SKM-1 (cell line): ENCODE measurements at regions not wholly inside any gene's neighbourhood (a gene's known extent, or its start where the extent isn't known, plus 50 kb on each side); places are given as distances from the start of the nearest gene placed in this dataset.
"Not testable (repeated sequence)": the region's sequence is repeated elsewhere in the genome, so short reads cannot be mapped to it uniquely, and the experiment has no call there.

Experiments used
- DNase-seq: peaks from one replicate; lab custom pipeline; 2025; ENCODE audit not compliant: unreplicated experiment; lab: John Stamatoyannopoulos, UW

- no peak for DNase-seq
Observed at GRCh38 chr10:29189256-29189655, 99.6 kb upstream of the LYZL1 start.

GRCh38 chr10:29191674-29192073, 97.2 kb upstream of the LYZL1 start:
- no peak for DNase-seq

GRCh38 chr10:29199339-29199738, 89.5 kb upstream of the LYZL1 start:
- no peak for DNase-seq

- DNase-seq: no peak
Observed at GRCh38 chr10:29199941-29200679, 88.8 kb upstream of the LYZL1 start.

- no peak for DNase-seq
Observed at GRCh38 chr10:29202386-29202940, 86.4 kb upstream of the LYZL1 start.

GRCh38 chr10:29203432-29203831, 85.4 kb upstream of the LYZL1 start:
- DNase-seq: no peak

GRCh38 chr10:29204070-29204800, 84.6 kb upstream of the LYZL1 start:
- no peak for DNase-seq

- no peak for DNase-seq
Observed at GRCh38 chr10:29205787-29206186, 83.1 kb upstream of the LYZL1 start.

GRCh38 chr10:29208845-29209244, 80.0 kb upstream of the LYZL1 start:
- no peak for DNase-seq

- DNase-seq: no peak
Observed at GRCh38 chr10:29209830-29210229, 79.0 kb upstream of the LYZL1 start.

GRCh38 chr10:29210266-29210868, 78.5 kb upstream of the LYZL1 start:
- DNase-seq: no peak

GRCh38 chr10:29212597-29212996, 76.3 kb upstream of the LYZL1 start:
- no peak for DNase-seq

- DNase-seq: no peak
Observed at GRCh38 chr10:29214551-29214950, 74.3 kb upstream of the LYZL1 start.

- no peak for DNase-seq
Observed at GRCh38 chr10:29217292-29217738, 71.6 kb upstream of the LYZL1 start.

GRCh38 chr10:29223326-29223725, 65.5 kb upstream of the LYZL1 start:
- no peak for DNase-seq

- no peak for DNase-seq
Observed at GRCh38 chr10:29224631-29225030, 64.2 kb upstream of the LYZL1 start.

GRCh38 chr10:29227201-29227600, 61.7 kb upstream of the LYZL1 start:
- no peak for DNase-seq

GRCh38 chr10:29228562-29228961, 60.3 kb upstream of the LYZL1 start:
- DNase-seq: no peak

- no peak for DNase-seq
Observed at GRCh38 chr10:29229258-29229705, 59.6 kb upstream of the LYZL1 start.

- DNase-seq: not testable (repeated sequence)
Observed at GRCh38 chr10:29236910-29237309, 52.0 kb upstream of the LYZL1 start.

GRCh38 chr10:29237786-29238185, 51.1 kb upstream of the LYZL1 start:
- DNase-seq: no peak
